ENCODE measurements at regions not wholly inside any gene's neighbourhood (a gene's known extent, or its start where the extent isn't known, plus 50 kb on each side); places are given as distances from the start of the nearest gene placed in this dataset.

DNA sequence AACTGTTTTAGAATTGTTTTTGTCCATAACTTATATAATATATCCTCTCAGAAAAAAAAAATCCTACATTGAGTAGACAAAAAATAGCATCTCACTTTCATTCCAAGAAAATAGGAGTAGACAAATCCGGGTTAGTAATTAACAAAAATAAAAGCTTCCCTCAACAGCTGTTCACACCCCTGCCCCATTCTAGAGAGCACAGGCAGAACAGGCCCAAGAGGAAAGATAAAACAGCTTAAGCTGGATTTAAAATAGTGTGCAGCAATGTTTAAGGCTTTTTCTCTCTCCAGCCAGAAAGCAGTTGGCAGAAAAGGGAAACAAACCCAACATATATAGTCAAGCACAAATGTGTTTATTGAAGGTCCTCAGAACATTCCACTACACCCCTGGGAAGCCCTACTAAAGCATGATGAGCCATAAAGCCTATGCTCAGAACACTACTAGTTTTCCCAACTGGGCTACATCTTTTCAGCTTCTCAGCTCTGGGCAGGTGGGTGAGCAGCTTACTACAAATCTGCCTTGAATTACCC, 189.9 kb downstream of the MTERF1 start (continued):
- TF ChIP-seq, protein P1, sequence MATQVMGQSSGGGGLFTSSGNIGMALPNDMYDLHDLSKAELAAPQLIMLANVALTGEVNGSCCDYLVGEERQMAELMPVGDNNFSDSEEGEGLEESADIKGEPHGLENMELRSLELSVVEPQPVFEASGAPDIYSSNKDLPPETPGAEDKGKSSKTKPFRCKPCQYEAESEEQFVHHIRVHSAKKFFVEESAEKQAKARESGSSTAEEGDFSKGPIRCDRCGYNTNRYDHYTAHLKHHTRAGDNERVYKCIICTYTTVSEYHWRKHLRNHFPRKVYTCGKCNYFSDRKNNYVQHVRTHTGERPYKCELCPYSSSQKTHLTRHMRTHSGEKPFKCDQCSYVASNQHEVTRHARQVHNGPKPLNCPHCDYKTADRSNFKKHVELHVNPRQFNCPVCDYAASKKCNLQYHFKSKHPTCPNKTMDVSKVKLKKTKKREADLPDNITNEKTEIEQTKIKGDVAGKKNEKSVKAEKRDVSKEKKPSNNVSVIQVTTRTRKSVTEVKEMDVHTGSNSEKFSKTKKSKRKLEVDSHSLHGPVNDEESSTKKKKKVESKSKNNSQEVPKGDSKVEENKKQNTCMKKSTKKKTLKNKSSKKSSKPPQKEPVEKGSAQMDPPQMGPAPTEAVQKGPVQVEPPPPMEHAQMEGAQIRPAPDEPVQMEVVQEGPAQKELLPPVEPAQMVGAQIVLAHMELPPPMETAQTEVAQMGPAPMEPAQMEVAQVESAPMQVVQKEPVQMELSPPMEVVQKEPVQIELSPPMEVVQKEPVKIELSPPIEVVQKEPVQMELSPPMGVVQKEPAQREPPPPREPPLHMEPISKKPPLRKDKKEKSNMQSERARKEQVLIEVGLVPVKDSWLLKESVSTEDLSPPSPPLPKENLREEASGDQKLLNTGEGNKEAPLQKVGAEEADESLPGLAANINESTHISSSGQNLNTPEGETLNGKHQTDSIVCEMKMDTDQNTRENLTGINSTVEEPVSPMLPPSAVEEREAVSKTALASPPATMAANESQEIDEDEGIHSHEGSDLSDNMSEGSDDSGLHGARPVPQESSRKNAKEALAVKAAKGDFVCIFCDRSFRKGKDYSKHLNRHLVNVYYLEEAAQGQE (IDR thresholded peaks at IDR 0.05; ENCODE audit: low read depth, low read length), result no peak
- TF ChIP-seq TCF12 (IDR thresholded peaks at IDR 0.05; ENCODE audit: low read depth, low read length), result no peak
- TF ChIP-seq STAT1 (conservative IDR thresholded peaks at IDR 0.05), result no peak
- TF ChIP-seq HCFC1 (IDR thresholded peaks at IDR 0.05; ENCODE audit: low read length), result no peak

- FAIRE-seq (no peak), ATAC-seq (no peak), DNase-seq (ENCODE audit: low read depth, low spot score) (no peak)
- SMC1A ChIA-PET (ENCODE audit: uncharacterized antibody, unreplicated experiment), result no interaction called here
- Histone ChIP-seq H3K4me3 (no peak overlapping the region), H3K27me3 (replicated peaks in 1 of 2; ENCODE audit: control insufficient read depth in 2 of 2, insufficient read depth in 2 of 2, low read length in 1 of 2) (no peaks in the 10 kb centered on the region; a peak in 1 of 4 replicates), H3K4me1 (ENCODE audit: control insufficient read depth, insufficient read depth, low read length) (no peaks in the 10 kb centered on the region), H4K20me1 (ENCODE audit: control insufficient read depth, insufficient read depth) (no peaks in the 10 kb centered on the region), H3K4me2 (ENCODE audit: control insufficient read depth, insufficient read depth) (no peak overlapping the region), H3K27ac (ENCODE audit: control insufficient read depth, insufficient read depth) (no peak overlapping the region), H3K9ac (ENCODE audit: control insufficient read depth, insufficient read depth, low read length) (no peak overlapping the region), H3K79me2 (ENCODE audit: control insufficient read depth, insufficient read depth, low read length) (no peaks in the 10 kb centered on the region), H2AFZ (ENCODE audit: control insufficient read depth, low read depth, low read length) (no peak overlapping the region), H3K9me3 (replicated peaks; ENCODE audit: control insufficient read depth, insufficient read depth, low read length) (no peaks in the 10 kb centered on the region), H3K36me3 (ENCODE audit: control insufficient read depth in 2 of 2, insufficient read depth in 2 of 2, low read length in 1 of 2) (no peaks in the 10 kb centered on the region)
- intact Hi-C loops (cut with micrococcal nuclease; ENCODE audit: unreplicated experiment) (no loop called here), in situ Hi-C loops (cut with MboI) (no loop called here)
- POLR2A ChIA-PET, result no interaction called here
- CTCF ChIA-PET, result no interaction called here
- TF ChIP-seq TBL1XR1 (IDR thresholded peaks at IDR 0.05; ENCODE audit: low read depth, low read length) (no peak), EED (IDR thresholded peaks at IDR 0.05; ENCODE audit: low read depth) (no peak), POLR2A (IDR thresholded peaks at IDR 0.05; ENCODE audit: low read depth, low read length) (no peak), ELK1 (IDR thresholded peaks at IDR 0.05; ENCODE audit: low read depth, low read length) (no peak), JUNB (IDR thresholded peaks at IDR 0.05) (no peak), IKZF2 (IDR thresholded peaks at IDR 0.05) (no peak), IRF5 (IDR thresholded peaks at IDR 0.05; ENCODE audit: borderline replicate concordance) (no peak), BACH1 (IDR thresholded peaks at IDR 0.05; ENCODE audit: borderline replicate concordance) (no peak), EZH2 (IDR thresholded peaks at IDR 0.05; ENCODE audit: borderline replicate concordance, control insufficient read depth, low read depth, low read length) (no peak), SIX5 (IDR thresholded peaks at IDR 0.05; ENCODE audit: low read depth, low read length, severe bottlenecking) (no peak), ZNF207 (IDR thresholded peaks at IDR 0.05; ENCODE audit: borderline replicate concordance) (no peak), HDAC6 (IDR thresholded peaks at IDR 0.05; ENCODE audit: unreplicated experiment) (no peak), FOXM1 (IDR thresholded peaks at IDR 0.05; ENCODE audit: low read depth, low read length) (no peak), TCF7 (IDR thresholded peaks at IDR 0.05; ENCODE audit: borderline replicate concordance) (no peak)
- BruUV-seq (replicated peaks), result no TSS peak
- WGBS (ENCODE audit: insufficient coverage, insufficient replicate concordance, low lambda C conversion rate, missing lambda C conversion rate), result 18% methylated on average over 6 of the region's 6 CpGs
- RAD21 ChIA-PET (ENCODE audit: unreplicated experiment), result no interaction called here
Measured at GRCh38 chr7:91691865-91692264, 188.6 kb downstream of the MTERF1 start.
